ENCODE measurements at regions not wholly inside any gene's neighbourhood (a gene's known extent, or its start where the extent isn't known, plus 50 kb on each side); places are given as distances from the start of the nearest gene placed in this dataset.

DNA sequence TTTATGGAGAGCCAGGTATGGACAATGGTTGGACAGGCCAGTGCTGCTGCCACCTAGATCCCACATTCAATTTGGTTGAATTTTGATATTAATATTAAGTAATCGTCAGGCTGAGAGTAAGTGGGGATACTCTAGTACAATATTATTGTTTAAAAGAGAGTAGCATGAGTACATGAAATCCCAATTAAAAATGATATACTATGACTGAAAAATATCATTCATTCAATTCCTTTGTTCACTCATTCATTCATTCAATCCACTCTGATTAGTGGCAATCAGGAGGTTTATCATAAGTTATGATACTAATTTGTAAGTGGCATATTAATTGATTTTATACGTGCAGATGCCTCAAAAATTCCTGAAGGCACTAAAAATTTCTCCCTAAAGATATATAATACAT is 224.2 kb downstream of the DMRT2 start:
- ChIA-PET CTCF (no interaction called here), POLR2A (no interaction called here)
- TF ChIP-seq, protein P1, sequence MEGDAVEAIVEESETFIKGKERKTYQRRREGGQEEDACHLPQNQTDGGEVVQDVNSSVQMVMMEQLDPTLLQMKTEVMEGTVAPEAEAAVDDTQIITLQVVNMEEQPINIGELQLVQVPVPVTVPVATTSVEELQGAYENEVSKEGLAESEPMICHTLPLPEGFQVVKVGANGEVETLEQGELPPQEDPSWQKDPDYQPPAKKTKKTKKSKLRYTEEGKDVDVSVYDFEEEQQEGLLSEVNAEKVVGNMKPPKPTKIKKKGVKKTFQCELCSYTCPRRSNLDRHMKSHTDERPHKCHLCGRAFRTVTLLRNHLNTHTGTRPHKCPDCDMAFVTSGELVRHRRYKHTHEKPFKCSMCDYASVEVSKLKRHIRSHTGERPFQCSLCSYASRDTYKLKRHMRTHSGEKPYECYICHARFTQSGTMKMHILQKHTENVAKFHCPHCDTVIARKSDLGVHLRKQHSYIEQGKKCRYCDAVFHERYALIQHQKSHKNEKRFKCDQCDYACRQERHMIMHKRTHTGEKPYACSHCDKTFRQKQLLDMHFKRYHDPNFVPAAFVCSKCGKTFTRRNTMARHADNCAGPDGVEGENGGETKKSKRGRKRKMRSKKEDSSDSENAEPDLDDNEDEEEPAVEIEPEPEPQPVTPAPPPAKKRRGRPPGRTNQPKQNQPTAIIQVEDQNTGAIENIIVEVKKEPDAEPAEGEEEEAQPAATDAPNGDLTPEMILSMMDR (IDR thresholded peaks at IDR 0.05; ENCODE audit: control extremely low read depth, extremely low read depth, low read depth, missing control alignments), result no peak
- no peak for DNase-seq (ENCODE audit: extremely low spot score)

DNA sequence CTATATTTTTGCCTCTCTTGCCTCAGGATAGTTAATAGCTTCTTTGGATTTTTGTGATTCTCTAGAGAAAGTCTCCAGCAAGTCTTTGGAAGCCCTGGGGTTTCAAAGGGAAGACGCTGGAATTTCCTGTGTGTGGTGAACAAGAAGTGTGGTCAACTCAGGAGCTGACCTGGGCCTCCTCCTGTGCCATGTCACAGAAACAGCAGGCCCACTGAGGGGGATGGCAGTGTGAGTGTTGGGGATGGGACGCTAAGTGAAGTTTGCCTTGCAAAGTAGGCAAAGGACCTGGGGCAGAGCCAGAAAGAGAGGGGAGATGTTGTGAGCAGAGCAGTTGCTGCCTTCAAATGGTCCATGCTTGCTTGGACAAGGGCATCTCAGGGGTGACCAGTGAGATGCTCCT is 226.3 kb downstream of the DMRT2 start:
- ChIA-PET CTCF (no interaction called here), POLR2A (no interaction called here)
- TF ChIP-seq, protein P1 (IDR thresholded peaks at IDR 0.05; ENCODE audit: control extremely low read depth, extremely low read depth, low read depth, missing control alignments), result no peak
- DNase-seq (ENCODE audit: extremely low spot score), result no peak

DNA sequence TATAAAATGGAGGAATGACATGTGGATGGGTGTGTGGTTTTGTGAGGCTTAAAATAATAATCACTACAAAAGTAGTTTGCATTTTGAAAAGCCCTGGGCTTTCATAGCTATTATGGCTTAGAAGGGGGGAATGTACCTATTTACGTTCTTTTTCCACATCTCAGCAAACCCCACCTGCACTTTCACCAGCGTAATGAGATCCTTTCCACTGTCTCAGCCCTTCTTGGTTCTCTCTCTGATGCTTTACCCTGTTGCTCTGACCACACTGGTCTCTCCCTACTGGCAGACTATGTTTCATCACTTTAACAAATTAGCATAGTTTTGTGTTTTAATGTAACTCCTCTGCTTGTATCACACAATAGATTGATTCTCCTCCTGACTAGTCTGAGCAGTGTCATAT is 234.6 kb downstream of the DMRT2 start:
- TF ChIP-seq, protein P1 (IDR thresholded peaks at IDR 0.05; ENCODE audit: control extremely low read depth, extremely low read depth, low read depth, missing control alignments), result no peak
- DNase-seq (ENCODE audit: extremely low spot score), result no peak
- ChIA-PET POLR2A (no interaction called here), CTCF (interaction anchor here (1.0 kb wide), 1 partner anchor 18 kb away, joined by 3 read pairs; no protein-coding TSS in a partner anchor)

DNA sequence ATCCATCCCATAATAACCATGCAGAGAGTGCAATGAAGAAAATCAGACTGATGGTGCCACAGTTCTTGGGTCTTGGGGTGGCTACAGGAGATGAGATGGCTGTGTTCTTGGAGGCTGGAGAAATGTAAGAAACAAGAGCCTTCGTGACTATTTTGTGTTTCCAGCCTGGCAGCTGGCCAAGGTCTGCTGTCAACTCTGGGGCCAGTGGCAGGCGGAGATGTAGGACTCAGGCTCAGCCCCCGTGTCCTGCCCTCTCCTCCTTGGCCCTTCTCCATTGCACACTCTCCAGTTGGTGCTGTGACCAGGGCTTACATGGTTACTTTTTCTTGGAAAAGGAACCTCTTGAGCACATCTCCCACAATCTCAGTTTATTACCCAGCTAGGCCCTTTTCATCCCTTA is 235.4 kb downstream of the DMRT2 start:
- no peak for DNase-seq (ENCODE audit: extremely low spot score)
- TF ChIP-seq, protein P1 (IDR thresholded peaks at IDR 0.05; ENCODE audit: control extremely low read depth, extremely low read depth, low read depth, missing control alignments), result no peak
- CTCF ChIA-PET, result no interaction called here
- POLR2A ChIA-PET, result no interaction called here

DNA sequence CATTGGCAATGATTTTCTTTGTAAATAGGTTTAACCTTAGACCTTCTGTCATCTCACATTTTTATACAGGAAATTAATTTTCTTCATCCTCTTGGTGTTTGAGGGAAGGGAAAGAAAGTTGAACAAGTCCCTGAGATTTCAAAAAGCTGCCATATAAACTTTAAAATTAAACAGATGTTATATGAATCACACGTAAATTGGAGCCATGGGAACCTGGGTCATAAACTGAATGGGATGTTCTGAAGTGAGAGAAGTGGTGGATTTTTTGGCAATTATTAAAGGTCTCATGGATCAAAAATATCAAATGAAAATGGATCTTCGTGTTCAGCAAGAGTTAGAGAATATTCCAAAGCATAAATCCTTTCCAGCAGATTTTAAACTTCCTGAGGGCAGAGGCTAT is 242.2 kb downstream of the DMRT2 start:
- TF ChIP-seq, protein P1 (IDR thresholded peaks at IDR 0.05; ENCODE audit: control extremely low read depth, extremely low read depth, low read depth, missing control alignments), result no peak
- DNase-seq (ENCODE audit: extremely low spot score), result no peak
- ChIA-PET CTCF (no interaction called here), POLR2A (no interaction called here)

DNA sequence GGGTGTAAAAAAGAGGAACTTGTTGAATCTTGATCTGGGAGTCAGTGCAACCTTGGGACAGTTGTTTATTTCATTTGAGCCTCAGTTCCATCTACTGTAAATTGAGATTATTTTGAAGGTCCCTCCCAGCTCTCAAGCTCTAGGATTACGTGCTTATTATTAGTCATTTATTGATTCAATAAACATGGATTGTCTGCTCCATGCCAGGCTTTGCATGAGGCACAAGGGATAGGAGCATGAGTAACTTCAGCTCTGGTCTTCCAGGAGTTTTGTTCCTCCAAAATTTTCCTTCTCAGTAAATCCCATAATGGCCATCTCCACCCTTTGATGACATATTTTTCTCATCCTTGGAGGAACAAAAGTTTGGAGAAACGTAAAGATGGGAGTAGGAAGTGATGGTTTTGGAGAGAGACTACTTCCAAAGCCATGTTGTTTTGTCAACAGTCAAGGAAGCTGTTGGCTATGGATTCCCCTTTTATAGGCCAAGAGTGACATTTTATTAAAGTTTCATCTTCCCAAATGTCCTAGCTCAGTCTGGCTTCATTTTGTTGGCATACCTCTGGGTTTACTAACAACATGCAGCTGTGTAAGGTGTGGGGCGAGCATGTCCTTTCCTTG is 244.6 kb downstream of the DMRT2 start:
- POLR2A ChIA-PET, result no interaction called here
- CTCF ChIA-PET, result interaction anchor here (1.1 to 1.5 kb wide), 2 partner anchors 14 to 88 kb away, joined by 3 to 5 read pairs; no protein-coding TSS in a partner anchor
- no peak for DNase-seq (ENCODE audit: extremely low spot score)
- TF ChIP-seq, protein P1 (IDR thresholded peaks at IDR 0.05; ENCODE audit: control extremely low read depth, extremely low read depth, low read depth, missing control alignments), result no peak

Measured in GM10248 (cell line).